Lower leg skin (tissue), 4 donors: ENCODE measurements at regions not wholly inside any gene's neighbourhood (a gene's known extent, or its start where the extent isn't known, plus 50 kb on each side); places are given as distances from the start of the nearest gene placed in this dataset.

Experiments
- DNase-seq, 2 donors: peaks; one replicate each; pipeline ENCODE4 v3.0.0-alpha.2; 2019; ENCODE audit warnings: low spot score in 2 of 2
- H3K4me3 ChIP-seq: fragments of 200-600 bp; sonication (generic); 2 replicates; pipeline ENCODE4 v1.5.1; 2017; ENCODE audit warnings: mild to moderate bottlenecking, low read depth; ENCODE audit not compliant: poor library complexity, severe bottlenecking
- CTCF ChIP-seq, 3 donors: fragments of 450-650 bp; IDR thresholded peaks; one replicate each; pipeline ENCODE4 v1.5.1; 2016; ENCODE audit warnings: antibody characterized with exemption in 3 of 3, mild to moderate bottlenecking in 3 of 3, moderate library complexity in 2 of 3
- POLR2A ChIP-seq, 2 donors: fragments of 450-650 bp; IDR thresholded peaks; one replicate each; pipeline ENCODE4 v1.6.1; 2016 to 2017; ENCODE audit warnings: antibody characterized with exemption in 2 of 2, mild to moderate bottlenecking in 1 of 2, moderate library complexity in 1 of 2
- WGBS, 2 donors: methylation state at CpG; one replicate each; pipeline ENCODE4 v1.1.5; 2018; 5-methylcytosine and 5-hydroxymethylcytosine counted together
- intact Hi-C: fragments of 100-400 bp; cut with DNase I; formaldehyde crosslinking; loops from one replicate; pipeline ENCODE4 v1.15.0; 2023; ENCODE audit warnings: low total_unique reads

- H3K4me3 ChIP-seq = no peak overlapping the region
- 86 to 90% methylated on average over 2 of the region's 2 CpGs for WGBS, 2 donors
- no peak for TF ChIP-seq POLR2A (IDR thresholded peaks at IDR 0.05)
- no peak for TF ChIP-seq CTCF (IDR thresholded peaks at IDR 0.05)
- no peak for DNase-seq
- intact Hi-C loops = no loop called here
These were observed 480.1 kb upstream of the SMARCA2 start for GRCh38 chr9:1535051-1535450.

- intact Hi-C loops = no loop called here
- 82 to 86% methylated on average over 2 of the region's 2 CpGs for WGBS, 2 donors
- no peak for DNase-seq
- H3K4me3 ChIP-seq = no peak overlapping the region
- TF ChIP-seq CTCF (IDR thresholded peaks at IDR 0.05) = no peak
- no peak for TF ChIP-seq POLR2A (IDR thresholded peaks at IDR 0.05)
These were observed 479.5 kb upstream of the SMARCA2 start for GRCh38 chr9:1535599-1535998.

- 77 to 78% methylated on average over 5 of the region's 5 CpGs for WGBS, 2 donors
- DNase-seq = no peak
- intact Hi-C loops = no loop called here
- no peak for TF ChIP-seq CTCF (IDR thresholded peaks at IDR 0.05)
- TF ChIP-seq POLR2A (IDR thresholded peaks at IDR 0.05) = no peak
- H3K4me3 ChIP-seq = no peak overlapping the region
These were observed 478.5 kb upstream of the SMARCA2 start for GRCh38 chr9:1536522-1537170.

- WGBS, 2 donors = 58 to 63% methylated on average over 4 of the region's 4 CpGs
- no peak for DNase-seq
These were observed 476.8 kb upstream of the SMARCA2 start for GRCh38 chr9:1538301-1538700.

GRCh38 chr9:1539216-1539615 is 475.9 kb upstream of the SMARCA2 start:
- no peak for DNase-seq
- no peak overlapping the region for H3K4me3 ChIP-seq
- TF ChIP-seq POLR2A (IDR thresholded peaks at IDR 0.05) (no peak), CTCF (IDR thresholded peaks at IDR 0.05) (no peak)
- 86 to 90% methylated on average over 2 of the region's 2 CpGs for WGBS, 2 donors
- intact Hi-C loops = no loop called here

More at GRCh38 chr9:1538301-1538700, 476.8 kb upstream of the SMARCA2 start:
- no peak overlapping the region for H3K4me3 ChIP-seq
- intact Hi-C loops = no loop called here
- TF ChIP-seq POLR2A (IDR thresholded peaks at IDR 0.05) (no peak), CTCF (IDR thresholded peaks at IDR 0.05) (no peak)

- no peak for DNase-seq
- TF ChIP-seq POLR2A (IDR thresholded peaks at IDR 0.05) = no peak
- no peak overlapping the region for H3K4me3 ChIP-seq
- intact Hi-C loops = no loop called here
- WGBS, 2 donors = 67 to 83% methylated on average over 1 of the region's 1 CpG
These were observed 464.5 kb upstream of the SMARCA2 start for GRCh38 chr9:1550636-1551035.
